KMS-11 (cell line): ENCODE measurements at regions not wholly inside any gene's neighbourhood (a gene's known extent, or its start where the extent isn't known, plus 50 kb on each side); places are given as distances from the start of the nearest gene placed in this dataset.

Experiments
- H2AFZ ChIP-seq: fragments of 200-600 bp; sonication (generic); 2 replicates; pipeline ENCODE4 v1.6.1; 2016; ENCODE audit warnings: antibody characterized with exemption, mixed run types, low read depth
- H3K27ac ChIP-seq: fragments of 200-600 bp; sonication (generic); 2 replicates; pipeline ENCODE4 v1.6.1; 2016; ENCODE audit warnings: mild to moderate bottlenecking, mixed run types
- H3K27me3 ChIP-seq: fragments of 200-600 bp; sonication (generic); 2 replicates; pipeline ENCODE4 v1.6.1; 2017; ENCODE audit warnings: mild to moderate bottlenecking, low read depth, mixed run types, moderate library complexity; ENCODE audit not compliant: insufficient read depth
- H3K36me3 ChIP-seq: fragments of 200-600 bp; sonication (generic); 2 replicates; pipeline ENCODE4 v1.6.1; 2017; ENCODE audit warnings: mild to moderate bottlenecking, mixed run types; ENCODE audit not compliant: insufficient read depth
- H3K4me1 ChIP-seq: fragments of 200-600 bp; sonication (generic); 2 replicates; pipeline ENCODE4 v1.6.1; 2016; ENCODE audit warnings: mild to moderate bottlenecking, low read depth, mixed run types; ENCODE audit not compliant: poor library complexity, severe bottlenecking
- H3K4me2 ChIP-seq: fragments of 200-600 bp; sonication (generic); 2 replicates; pipeline ENCODE4 v1.7.0; 2016; ENCODE audit warnings: mild to moderate bottlenecking, mixed run types
- H3K4me3 ChIP-seq: fragments of 200-600 bp; sonication (generic); IDR thresholded peaks from 2 replicates; pipeline ENCODE4 v1.6.1; 2017; ENCODE audit warnings: low read depth, low read length, mixed read lengths; ENCODE audit not compliant: insufficient read depth
- H3K79me2 ChIP-seq: fragments of 200-600 bp; sonication (generic); 2 replicates; pipeline ENCODE4 v1.6.1; 2016; ENCODE audit warnings: low read depth, mixed run types; ENCODE audit not compliant: insufficient read depth
- H3K9ac ChIP-seq: fragments of 200-600 bp; sonication (generic); 2 replicates; pipeline ENCODE4 v1.6.1; 2016; ENCODE audit warnings: mild to moderate bottlenecking, mixed run types
- H4K20me1 ChIP-seq: fragments of 200-600 bp; sonication (generic); 2 replicates; pipeline ENCODE4 v1.6.1; 2016; ENCODE audit warnings: mild to moderate bottlenecking, mixed run types; ENCODE audit not compliant: insufficient read depth
- CTCF ChIP-seq: fragments of 200-600 bp; sonication (generic); conservative IDR thresholded peaks from 2 replicates; pipeline ENCODE4 v1.6.1; 2017; ENCODE audit warnings: low read depth, mild to moderate bottlenecking, antibody characterized with exemption, low read length, moderate library complexity, mixed read lengths

- Histone ChIP-seq H3K4me3 (no peak overlapping the region), H3K9ac (no peak overlapping the region), H3K4me2 (no peak overlapping the region), H3K4me1 (no peaks in the 10 kb centered on the region), H3K27me3 (no peaks in the 10 kb centered on the region), H3K27ac (no peak overlapping the region), H3K79me2 (no peaks in the 10 kb centered on the region), H2AFZ (no peak overlapping the region), H4K20me1 (no peaks in the 10 kb centered on the region), H3K36me3 (no peaks in the 10 kb centered on the region)
- TF ChIP-seq CTCF, result no peak
Measured at GRCh38 chr2:51698021-51698420, 666.1 kb upstream of the NRXN1 start.

DNA sequence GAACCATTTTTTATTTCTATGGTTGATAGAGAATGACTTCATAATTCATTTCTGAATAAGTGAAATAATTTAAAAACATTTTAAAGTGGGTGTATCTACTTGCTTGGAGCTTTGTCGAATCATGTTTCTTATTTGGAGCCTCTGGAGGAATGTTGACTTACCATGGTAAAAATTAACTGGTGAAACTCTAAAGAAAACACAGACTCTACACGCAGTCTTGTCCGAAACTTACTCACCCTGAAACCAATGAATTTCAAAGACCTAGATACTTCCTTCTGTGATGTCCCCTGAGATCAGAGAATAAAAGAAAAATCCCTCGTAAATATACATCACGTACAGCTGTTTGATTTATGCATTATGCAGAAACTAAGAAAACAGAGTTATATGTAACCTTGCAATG lies 665.2 kb upstream of the NRXN1 start:
- Histone ChIP-seq H3K36me3 (no peaks in the 10 kb centered on the region), H3K27me3 (no peaks in the 10 kb centered on the region), H3K9ac (no peak overlapping the region), H2AFZ (no peak overlapping the region), H3K27ac (no peak overlapping the region), H3K79me2 (no peaks in the 10 kb centered on the region), H3K4me2 (no peak overlapping the region), H4K20me1 (no peaks in the 10 kb centered on the region), H3K4me1 (no peaks in the 10 kb centered on the region), H3K4me3 (no peak overlapping the region)
- TF ChIP-seq CTCF, result no peak

- Histone ChIP-seq H4K20me1 (no peaks in the 10 kb centered on the region), H3K4me1 (no peaks in the 10 kb centered on the region), H3K9ac (no peak overlapping the region), H3K79me2 (no peaks in the 10 kb centered on the region), H3K4me3 (no peak overlapping the region), H3K27me3 (no peaks in the 10 kb centered on the region), H3K36me3 (no peaks in the 10 kb centered on the region), H3K27ac (no peak overlapping the region), H2AFZ (no peak overlapping the region), H3K4me2 (no peak overlapping the region)
- no peak for TF ChIP-seq CTCF
Measured at GRCh38 chr2:51695531-51695930, 663.6 kb upstream of the NRXN1 start.

DNA sequence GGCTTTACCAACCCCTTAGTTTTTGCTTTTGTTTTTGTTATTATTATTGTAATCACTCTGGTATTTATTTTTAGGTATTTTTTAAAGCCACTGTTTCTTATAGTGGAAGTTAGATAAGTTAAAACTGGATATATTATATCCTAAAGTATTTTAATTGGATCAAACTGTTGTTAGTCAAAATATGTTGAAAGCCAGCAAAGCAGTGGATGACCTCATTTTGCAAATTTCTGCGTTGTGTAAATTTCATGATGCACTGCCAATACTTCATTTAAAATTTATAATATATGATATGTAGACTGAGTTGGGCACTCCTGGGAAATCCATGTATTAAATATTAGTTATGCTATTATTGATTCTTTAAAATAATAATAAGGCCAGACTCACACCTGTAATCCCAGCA lies 661.7 kb upstream of the NRXN1 start:
- no peak for TF ChIP-seq CTCF
- no peaks in the 10 kb centered on the region for H4K20me1 ChIP-seq
- H3K4me2 ChIP-seq, result no peak overlapping the region
- H3K36me3 ChIP-seq, result no peaks in the 10 kb centered on the region
- H3K27ac ChIP-seq, result no peak overlapping the region
- no peak overlapping the region for H3K4me3 ChIP-seq
- H3K9ac ChIP-seq, result no peak overlapping the region
- no peaks in the 10 kb centered on the region for H3K79me2 ChIP-seq
- no peak overlapping the region for H2AFZ ChIP-seq
- no peaks in the 10 kb centered on the region for H3K4me1 ChIP-seq
- H3K27me3 ChIP-seq, result no peaks in the 10 kb centered on the region

GRCh38 chr2:51681854-51682253 lies 649.9 kb upstream of the NRXN1 start:
- Histone ChIP-seq H3K27ac (no peak overlapping the region), H3K4me1 (no peaks in the 10 kb centered on the region), H4K20me1 (no peaks in the 10 kb centered on the region), H3K9ac (no peak overlapping the region), H3K4me2 (no peak overlapping the region), H2AFZ (no peak overlapping the region), H3K79me2 (no peaks in the 10 kb centered on the region), H3K36me3 (no peaks in the 10 kb centered on the region), H3K4me3 (no peak overlapping the region), H3K27me3 (no peaks in the 10 kb centered on the region)
- no peak for TF ChIP-seq CTCF
